Keratinocyte (primary cell): ENCODE measurements at regions not wholly inside any gene's neighbourhood (a gene's known extent, or its start where the extent isn't known, plus 50 kb on each side); places are given as distances from the start of the nearest gene placed in this dataset.

Experiments
- DNase-seq: peaks from one replicate; pipeline ENCODE4 v3.0.0-alpha.2; 2011; ENCODE audit warnings: low read depth, missing footprints, low spot score
- FAIRE-seq: peaks from 2 replicates; lab custom pipeline; 2011; peaks lifted over from hg19 to GRCh38; lab: Jason Lieb, UNC
- H2AFZ ChIP-seq: 2 replicates; pipeline ENCODE4 v1.6.0; 2012; ENCODE audit warnings: low read length, control low read depth, inconsistent platforms; ENCODE audit not compliant: control insufficient read depth
- H3K27ac ChIP-seq: 2 replicates; pipeline ENCODE4 v1.5.1; 2011; ENCODE audit warnings: low read length; ENCODE audit not compliant: control insufficient read depth, insufficient read depth
- H3K27me3 ChIP-seq: 3 replicates; pipeline ENCODE4 v1.6.0; 2011; ENCODE audit warnings: low read length; ENCODE audit not compliant: control insufficient read depth, insufficient read depth; ENCODE audit errors: extremely low read depth
- H3K36me3 ChIP-seq, 2 experiments: 2 replicates in 1 of 2; 3 replicates in 1 of 2; pipeline ENCODE4 v1.5.1; 2011; ENCODE audit warnings: low read length in 2 of 2, mild to moderate bottlenecking in 1 of 2; ENCODE audit not compliant: control insufficient read depth in 2 of 2, insufficient read depth in 2 of 2; ENCODE audit errors: extremely low read depth in 1 of 2
- H3K4me1 ChIP-seq: 3 replicates; pipeline ENCODE4 v1.5.1; 2011; ENCODE audit warnings: low read length; ENCODE audit not compliant: control insufficient read depth, insufficient read depth; ENCODE audit errors: extremely low read depth
- H3K4me2 ChIP-seq: 3 replicates; pipeline ENCODE4 v1.6.0; 2011; ENCODE audit warnings: low read depth, low read length; ENCODE audit not compliant: control insufficient read depth, insufficient read depth; ENCODE audit errors: extremely low read depth
- H3K4me3 ChIP-seq, 3 experiments: fragments of 200-600 bp in 1 of 3; sonication (generic) in 1 of 3; 2 replicates in 2 of 3; 3 replicates in 1 of 3; pipeline ENCODE4 v1.5.1; 2011 to 2016; ENCODE audit warnings: low read length in 3 of 3, mild to moderate bottlenecking in 3 of 3, control low read depth in 2 of 3, inconsistent platforms in 1 of 3, low read depth in 1 of 3, mixed read lengths in 1 of 3, mixed run types in 1 of 3, moderate library complexity in 1 of 3; ENCODE audit not compliant: control insufficient read depth in 2 of 3, insufficient read depth in 2 of 3; ENCODE audit errors: extremely low read depth in 1 of 3
- H3K79me2 ChIP-seq: 2 replicates; pipeline ENCODE4 v1.6.0; 2012; ENCODE audit warnings: low read length; ENCODE audit not compliant: control insufficient read depth, insufficient read depth
- H3K9ac ChIP-seq: 3 replicates; pipeline ENCODE4 v1.6.0; 2011; ENCODE audit warnings: low read length; ENCODE audit not compliant: control insufficient read depth, insufficient read depth; ENCODE audit errors: extremely low read depth
- H3K9me1 ChIP-seq: 3 replicates; pipeline ENCODE4 v1.6.0; 2011; ENCODE audit warnings: low read length; ENCODE audit not compliant: control insufficient read depth, insufficient read depth; ENCODE audit errors: extremely low read depth
- H3K9me3 ChIP-seq: 2 replicates; pipeline ENCODE4 v1.5.1; 2012; ENCODE audit warnings: low read depth, low read length; ENCODE audit not compliant: control insufficient read depth
- H4K20me1 ChIP-seq: 3 replicates; pipeline ENCODE4 v1.6.0; 2011; ENCODE audit warnings: low read length; ENCODE audit not compliant: control insufficient read depth, insufficient read depth; ENCODE audit errors: extremely low read depth
- CTCF ChIP-seq, 3 experiments: IDR thresholded peaks in 1 of 3; conservative IDR thresholded peaks in 1 of 3; optimal IDR thresholded peaks in 1 of 3; 2 replicates in 2 of 3; 3 replicates in 1 of 3; pipeline versions ENCODE3 to v1.5.1; 2011; ENCODE audit warnings: low read length in 3 of 3, mild to moderate bottlenecking in 3 of 3, moderate library complexity in 2 of 3, control low read depth in 1 of 3, inconsistent platforms in 1 of 3; ENCODE audit not compliant: insufficient read depth in 2 of 3; ENCODE audit errors: extremely low read depth in 1 of 3
- EZH2 ChIP-seq: IDR thresholded peaks from one replicate; pipeline ENCODE4 v1.6.1; 2012; ENCODE audit warnings: inconsistent platforms, mild to moderate bottlenecking, low read length, moderate library complexity
- dilution Hi-C: fragments of 300-500 bp; cut with MboI; formaldehyde crosslinking; loops from one replicate; pipeline ENCODE4 v1.7.0; 2020; ENCODE audit warnings: low sequenced_read_pairs; ENCODE audit not compliant: extremely low pct_ligation_motif_present

- no peak for DNase-seq
- dilution Hi-C loops, result no loop called here
- no peak overlapping the region for H3K4me3 ChIP-seq
- H3K9me3 ChIP-seq, result no peaks in the 10 kb centered on the region
- H3K4me2 ChIP-seq, result no peak overlapping the region
- no peak overlapping the region for H2AFZ ChIP-seq
- H3K9ac ChIP-seq, result no peak overlapping the region
- no peaks in the 10 kb centered on the region for H3K36me3 ChIP-seq
- FAIRE-seq, result no peak
- H3K27me3 ChIP-seq, result peaks cover 11% of the 10 kb centered on the region
- no peaks in the 10 kb centered on the region for H3K9me1 ChIP-seq
- H3K79me2 ChIP-seq, result no peaks in the 10 kb centered on the region
- no peak overlapping the region for H3K27ac ChIP-seq
- no peak for TF ChIP-seq EZH2
- no peak for TF ChIP-seq CTCF (optimal IDR thresholded peaks at IDR 0.05 in 1 of 3, IDR thresholded peaks at IDR 0.05 in 1 of 3, conservative IDR thresholded peaks at IDR 0.05 in 1 of 3; ENCODE audit: extremely low read depth in 1 of 3, insufficient read depth in 2 of 3, low read length in 3 of 3)
- H3K4me1 ChIP-seq, result peaks cover 16% of the 10 kb centered on the region
- H4K20me1 ChIP-seq, result peaks cover 2% of the 10 kb centered on the region
Observed at GRCh38 chr3:13240928-13241618, 167.8 kb upstream of the IQSEC1 start.

- Histone ChIP-seq H3K9me3 (no peaks in the 10 kb centered on the region), H3K4me3 (no peak overlapping the region), H2AFZ (no peak overlapping the region), H3K36me3 (no peaks in the 10 kb centered on the region), H3K9ac (no peak overlapping the region), H3K27me3 (peaks cover 12% of the 10 kb centered on the region), H3K79me2 (no peaks in the 10 kb centered on the region), H4K20me1 (peaks cover 2% of the 10 kb centered on the region), H3K27ac (no peak overlapping the region), H3K4me1 (peaks cover 9% of the 10 kb centered on the region), H3K4me2 (no peak overlapping the region), H3K9me1 (no peaks in the 10 kb centered on the region)
- TF ChIP-seq EZH2 (no peak), CTCF (optimal IDR thresholded peaks at IDR 0.05 in 1 of 3, IDR thresholded peaks at IDR 0.05 in 1 of 3, conservative IDR thresholded peaks at IDR 0.05 in 1 of 3; ENCODE audit: extremely low read depth in 1 of 3, insufficient read depth in 2 of 3, low read length in 3 of 3) (no peak)
- no peak for FAIRE-seq
- dilution Hi-C loops, result no loop called here
- no peak for DNase-seq
Observed at GRCh38 chr3:13239467-13239760, 166.2 kb upstream of the IQSEC1 start.
